ENCODE measurements at regions not wholly inside any gene's neighbourhood (a gene's known extent, or its start where the extent isn't known, plus 50 kb on each side); places are given as distances from the start of the nearest gene placed in this dataset.
A peak's percentile ranks its signal among the peaks of the same experiment; 100 is the strongest.

GRCh38 chr3:117660941-117661817, 951.6 kb downstream of the TUSC7 start (continued):
- TF ChIP-seq, protein P1, sequence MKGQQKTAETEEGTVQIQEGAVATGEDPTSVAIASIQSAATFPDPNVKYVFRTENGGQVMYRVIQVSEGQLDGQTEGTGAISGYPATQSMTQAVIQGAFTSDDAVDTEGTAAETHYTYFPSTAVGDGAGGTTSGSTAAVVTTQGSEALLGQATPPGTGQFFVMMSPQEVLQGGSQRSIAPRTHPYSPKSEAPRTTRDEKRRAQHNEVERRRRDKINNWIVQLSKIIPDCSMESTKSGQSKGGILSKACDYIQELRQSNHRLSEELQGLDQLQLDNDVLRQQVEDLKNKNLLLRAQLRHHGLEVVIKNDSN (IDR thresholded peaks at IDR 0.05; ENCODE audit: borderline replicate concordance, low read depth) = no peak
- TF ChIP-seq MXI1 (IDR thresholded peaks at IDR 0.05; ENCODE audit: low read depth, low read length) = no peak
- no peak for TF ChIP-seq REST (IDR thresholded peaks at IDR 0.05; ENCODE audit: low read depth, low read length)
- no peak for TF ChIP-seq EZH2phosphoT487 (IDR thresholded peaks at IDR 0.05; ENCODE audit: borderline replicate concordance, low read depth)
- TF ChIP-seq JUND (IDR thresholded peaks at IDR 0.05) = peak; percentile 54
- no peak for TF ChIP-seq GATA2 (CRISPR knock-in tag; IDR thresholded peaks at IDR 0.05)
- no peak for TF ChIP-seq FOXJ3 (CRISPR knock-in tag; IDR thresholded peaks at IDR 0.05)
- TF ChIP-seq, protein P2, sequence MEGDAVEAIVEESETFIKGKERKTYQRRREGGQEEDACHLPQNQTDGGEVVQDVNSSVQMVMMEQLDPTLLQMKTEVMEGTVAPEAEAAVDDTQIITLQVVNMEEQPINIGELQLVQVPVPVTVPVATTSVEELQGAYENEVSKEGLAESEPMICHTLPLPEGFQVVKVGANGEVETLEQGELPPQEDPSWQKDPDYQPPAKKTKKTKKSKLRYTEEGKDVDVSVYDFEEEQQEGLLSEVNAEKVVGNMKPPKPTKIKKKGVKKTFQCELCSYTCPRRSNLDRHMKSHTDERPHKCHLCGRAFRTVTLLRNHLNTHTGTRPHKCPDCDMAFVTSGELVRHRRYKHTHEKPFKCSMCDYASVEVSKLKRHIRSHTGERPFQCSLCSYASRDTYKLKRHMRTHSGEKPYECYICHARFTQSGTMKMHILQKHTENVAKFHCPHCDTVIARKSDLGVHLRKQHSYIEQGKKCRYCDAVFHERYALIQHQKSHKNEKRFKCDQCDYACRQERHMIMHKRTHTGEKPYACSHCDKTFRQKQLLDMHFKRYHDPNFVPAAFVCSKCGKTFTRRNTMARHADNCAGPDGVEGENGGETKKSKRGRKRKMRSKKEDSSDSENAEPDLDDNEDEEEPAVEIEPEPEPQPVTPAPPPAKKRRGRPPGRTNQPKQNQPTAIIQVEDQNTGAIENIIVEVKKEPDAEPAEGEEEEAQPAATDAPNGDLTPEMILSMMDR (IDR thresholded peaks at IDR 0.05) = no peak
- TF ChIP-seq, protein P3, sequence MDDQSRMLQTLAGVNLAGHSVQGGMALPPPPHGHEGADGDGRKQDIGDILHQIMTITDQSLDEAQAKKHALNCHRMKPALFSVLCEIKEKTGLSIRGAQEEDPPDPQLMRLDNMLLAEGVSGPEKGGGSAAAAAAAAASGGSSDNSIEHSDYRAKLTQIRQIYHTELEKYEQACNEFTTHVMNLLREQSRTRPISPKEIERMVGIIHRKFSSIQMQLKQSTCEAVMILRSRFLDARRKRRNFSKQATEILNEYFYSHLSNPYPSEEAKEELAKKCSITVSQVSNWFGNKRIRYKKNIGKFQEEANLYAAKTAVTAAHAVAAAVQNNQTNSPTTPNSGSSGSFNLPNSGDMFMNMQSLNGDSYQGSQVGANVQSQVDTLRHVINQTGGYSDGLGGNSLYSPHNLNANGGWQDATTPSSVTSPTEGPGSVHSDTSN (IDR thresholded peaks at IDR 0.05) = peak; percentile 61

- H3K36me3 ChIP-seq (replicated peaks in 1 of 2; ENCODE audit: control insufficient read depth in 1 of 2, insufficient read depth in 2 of 2, low read length in 1 of 2) = no peaks in the 10 kb centered on the region
- H3K27ac ChIP-seq (ENCODE audit: low read depth in 2 of 2, low read length in 1 of 2) = peak overlapping the region in 1 of 2 experiments; percentile 56; a peak in 2 of 4 replicates
- H3K9ac ChIP-seq = no peak overlapping the region
- CTCF ChIA-PET = interaction anchor here (1.3 kb wide), 1 partner anchor 10 kb away, joined by 3 read pairs; no protein-coding TSS in a partner anchor
- no peaks in the 10 kb centered on the region for H3K79me2 ChIP-seq (ENCODE audit: insufficient read depth)
- no peak overlapping the region for H2AFZ ChIP-seq (ENCODE audit: low read depth)
- H3K27me3 ChIP-seq (ENCODE audit: insufficient read depth) = no peaks in the 10 kb centered on the region
- peak overlapping the region; percentile 29; the same call in 1 of the 2 replicates for H3K4me2 ChIP-seq
- H3K9me3 ChIP-seq = no peaks in the 10 kb centered on the region
- 80% methylated on average over 3 of the region's 3 CpGs for WGBS (ENCODE audit: low lambda C conversion rate)
- H3K4me3 ChIP-seq (ENCODE audit: low read depth in 2 of 2, low read length in 1 of 2) = no peak overlapping the region
- peaks cover 8 to 17% of the 10 kb centered on the region in 2 experiments for H3K4me1 ChIP-seq (ENCODE audit: control insufficient read depth in 1 of 2, insufficient read depth in 2 of 2, low read depth in 1 of 2, low read length in 1 of 2)
- POLR2A ChIA-PET = interaction anchor here (1.7 kb wide), 1 partner anchor 10 kb away, joined by 4 read pairs; no protein-coding TSS in a partner anchor
- H3F3A ChIP-seq (replicated peaks; ENCODE audit: insufficient read depth) = peaks cover 15% of the 10 kb centered on the region
- no peaks in the 10 kb centered on the region for H3K9me2 ChIP-seq
- DNase-seq = no peak
- no peaks in the 10 kb centered on the region for H4K20me1 ChIP-seq (ENCODE audit: insufficient read depth)
- no peak for TF ChIP-seq USF2 (IDR thresholded peaks at IDR 0.05; ENCODE audit: borderline replicate concordance, low read depth, low read length)
- TF ChIP-seq RXRA (IDR thresholded peaks at IDR 0.05; ENCODE audit: borderline replicate concordance, low read depth) = no peak
- TF ChIP-seq CHD2 (IDR thresholded peaks at IDR 0.05; ENCODE audit: low read length, partially characterized antibody) = no peak
- TF ChIP-seq FOSL2 (IDR thresholded peaks at IDR 0.05; ENCODE audit: borderline replicate concordance, low read depth) = no peak
- TF ChIP-seq TAF1 (IDR thresholded peaks at IDR 0.05; ENCODE audit: borderline replicate concordance, low read depth, low read length) = no peak
- TF ChIP-seq NRF1 (IDR thresholded peaks at IDR 0.05; ENCODE audit: low read depth, low read length) = no peak
- TF ChIP-seq, protein P4, sequence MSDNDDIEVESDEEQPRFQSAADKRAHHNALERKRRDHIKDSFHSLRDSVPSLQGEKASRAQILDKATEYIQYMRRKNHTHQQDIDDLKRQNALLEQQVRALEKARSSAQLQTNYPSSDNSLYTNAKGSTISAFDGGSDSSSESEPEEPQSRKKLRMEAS (IDR thresholded peaks at IDR 0.05; ENCODE audit: low read depth) = no peak
- TF ChIP-seq FOXJ3 (CRISPR knock-in tag; IDR thresholded peaks at IDR 0.05) = no peak
- no peak for TF ChIP-seq REST (IDR thresholded peaks at IDR 0.05; ENCODE audit: low read depth, low read length)
- TF ChIP-seq TCF12 (IDR thresholded peaks at IDR 0.05) = no peak
These were observed 952.2 kb downstream of the TUSC7 start for GRCh38 chr3:117661818-117662095.
